ENCODE measurements at regions not wholly inside any gene's neighbourhood (a gene's known extent, or its start where the extent isn't known, plus 50 kb on each side); places are given as distances from the start of the nearest gene placed in this dataset.

- H3K4me3 ChIP-seq = no peak overlapping the region
- ChIA-PET POLR2A (no interaction called here), RAD21 (ENCODE audit: unreplicated experiment) (no interaction called here), CTCF (no interaction called here), SMC1A (ENCODE audit: uncharacterized antibody, unreplicated experiment) (no interaction called here)
- FAIRE-seq = no peak
- 82% methylated on average over 9 of the region's 9 CpGs for WGBS (ENCODE audit: insufficient coverage, insufficient replicate concordance, low lambda C conversion rate, missing lambda C conversion rate)
- intact Hi-C loops (cut with micrococcal nuclease; ENCODE audit: unreplicated experiment) (no loop called here), in situ Hi-C loops (cut with MboI) (no loop called here)
- H3K27me3 ChIP-seq (replicated peaks in 1 of 2; ENCODE audit: control insufficient read depth in 2 of 2, insufficient read depth in 2 of 2, low read length in 1 of 2) = no peaks in the 10 kb centered on the region
- no peaks in the 10 kb centered on the region for H4K20me1 ChIP-seq (ENCODE audit: control insufficient read depth, insufficient read depth)
- H2AFZ ChIP-seq (ENCODE audit: control insufficient read depth, low read depth, low read length) = no peak overlapping the region
- no peaks in the 10 kb centered on the region for H3K79me2 ChIP-seq (ENCODE audit: control insufficient read depth, insufficient read depth, low read length)
- no peak overlapping the region for H3K27ac ChIP-seq (ENCODE audit: control insufficient read depth, insufficient read depth)
- no peak overlapping the region for H3K9ac ChIP-seq (ENCODE audit: control insufficient read depth, insufficient read depth, low read length)
- no peaks in the 10 kb centered on the region for H3K4me1 ChIP-seq (ENCODE audit: control insufficient read depth, insufficient read depth, low read length)
- ATAC-seq = no peak
- BruUV-seq (replicated peaks) = no TSS peak
- no peaks in the 10 kb centered on the region; the same call in 1 of the 3 replicates for H3K9me3 ChIP-seq (replicated peaks; ENCODE audit: control insufficient read depth, insufficient read depth, low read length)
- H3K4me2 ChIP-seq (ENCODE audit: control insufficient read depth, insufficient read depth) = no peak overlapping the region
- DNase-seq (ENCODE audit: low read depth, low spot score) = no peak
- no peaks in the 10 kb centered on the region for H3K36me3 ChIP-seq (ENCODE audit: control insufficient read depth in 2 of 2, insufficient read depth in 2 of 2, low read length in 1 of 2)
- no peak for TF ChIP-seq CBX3 (IDR thresholded peaks at IDR 0.05; ENCODE audit: borderline replicate concordance, low read depth)
- no peak for TF ChIP-seq RCOR1 (conservative IDR thresholded peaks at IDR 0.05; ENCODE audit: low read depth, low read length)
Measured at GRCh38 chrX:1933964-1934363, 319.1 kb downstream of the ASMT start.

GRCh38 chrX:1935805-1936204 lies 320.9 kb downstream of the ASMT start:
- Histone ChIP-seq H4K20me1 (ENCODE audit: control insufficient read depth, insufficient read depth) (no peaks in the 10 kb centered on the region), H3K36me3 (ENCODE audit: control insufficient read depth in 2 of 2, insufficient read depth in 2 of 2, low read length in 1 of 2) (no peaks in the 10 kb centered on the region), H3K9ac (ENCODE audit: control insufficient read depth, insufficient read depth, low read length) (no peak overlapping the region), H3K27me3 (replicated peaks in 1 of 2; ENCODE audit: control insufficient read depth in 2 of 2, insufficient read depth in 2 of 2, low read length in 1 of 2) (no peaks in the 10 kb centered on the region), H3K4me1 (ENCODE audit: control insufficient read depth, insufficient read depth, low read length) (no peaks in the 10 kb centered on the region), H2AFZ (ENCODE audit: control insufficient read depth, low read depth, low read length) (no peak overlapping the region), H3K27ac (ENCODE audit: control insufficient read depth, insufficient read depth) (no peak overlapping the region), H3K79me2 (ENCODE audit: control insufficient read depth, insufficient read depth, low read length) (no peaks in the 10 kb centered on the region), H3K4me2 (ENCODE audit: control insufficient read depth, insufficient read depth) (no peak overlapping the region), H3K4me3 (no peak overlapping the region), H3K9me3 (replicated peaks; ENCODE audit: control insufficient read depth, insufficient read depth, low read length) (no peaks in the 10 kb centered on the region; the same call in 1 of the 3 replicates)
- CTCF ChIA-PET = no interaction called here
- RAD21 ChIA-PET (ENCODE audit: unreplicated experiment) = no interaction called here
- no peak for FAIRE-seq
- no peak for DNase-seq (ENCODE audit: low read depth, low spot score)
- SMC1A ChIA-PET (ENCODE audit: uncharacterized antibody, unreplicated experiment) = no interaction called here
- TF ChIP-seq STAT1 (conservative IDR thresholded peaks at IDR 0.05) (no peak), PRDM15 (CRISPR knock-in tag; IDR thresholded peaks at IDR 0.05) (no peak), IRF3 (IDR thresholded peaks at IDR 0.05) (no peak), PML (IDR thresholded peaks at IDR 0.05; ENCODE audit: low read length) (no peak)
- in situ Hi-C loops (cut with MboI) = no loop called here
- intact Hi-C loops (cut with micrococcal nuclease; ENCODE audit: unreplicated experiment) = no loop called here
- no peak for ATAC-seq
- BruUV-seq (replicated peaks) = no TSS peak
- WGBS (ENCODE audit: insufficient coverage, insufficient replicate concordance, low lambda C conversion rate, missing lambda C conversion rate) = 32% methylated on average over 4 of the region's 4 CpGs
- POLR2A ChIA-PET = no interaction called here
